ENCODE measurements at regions not wholly inside any gene's neighbourhood (a gene's known extent, or its start where the extent isn't known, plus 50 kb on each side); places are given as distances from the start of the nearest gene placed in this dataset.

DNA sequence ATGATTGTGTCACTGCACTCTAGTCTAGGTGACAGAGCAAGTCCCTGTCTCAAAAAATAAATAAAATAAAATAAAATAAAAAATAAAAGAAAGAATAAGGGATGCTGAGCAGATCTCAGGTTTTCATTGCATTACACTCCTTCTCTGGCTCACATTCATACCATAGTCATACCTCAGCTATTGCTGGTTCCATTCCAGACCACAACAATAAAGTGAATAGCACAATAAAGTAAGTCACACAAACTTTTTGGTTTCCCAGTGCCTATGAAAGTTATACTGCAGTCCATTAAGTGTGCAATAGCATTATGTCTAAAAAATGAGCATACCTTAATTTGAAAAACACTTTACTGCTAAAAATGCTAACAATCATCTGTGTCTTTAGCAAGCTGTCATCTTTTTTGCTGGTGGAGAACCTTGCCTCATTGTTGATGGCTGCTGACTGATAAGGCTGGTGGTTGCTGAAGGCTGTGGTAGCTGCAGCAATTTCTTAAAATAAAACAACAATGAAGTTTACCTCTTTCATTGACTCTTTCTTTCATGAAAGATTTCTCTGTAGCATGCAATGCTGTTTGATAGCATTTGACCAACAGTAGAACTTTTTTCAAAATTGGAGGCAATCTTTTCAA lies 415.7 kb downstream of the ZNF608 start:
- Histone ChIP-seq H3K27ac (ENCODE audit: low read depth in 2 of 2, low read length in 1 of 2) (no peak overlapping the region), H3K9me3 (ENCODE audit: control insufficient read depth in 2 of 2, insufficient read depth in 1 of 2, low read depth in 1 of 2, low read length in 1 of 2) (no peaks in the 10 kb centered on the region), H3K27me3 (ENCODE audit: control insufficient read depth in 1 of 2, insufficient read depth in 2 of 2, low read length in 2 of 2) (no peaks in the 10 kb centered on the region), H3K4me1 (ENCODE audit: control insufficient read depth in 2 of 2, insufficient read depth in 2 of 2, low read length in 1 of 2) (no peaks in the 10 kb centered on the region), H3K36me3 (ENCODE audit: control insufficient read depth in 2 of 2, insufficient read depth in 2 of 2, low read length in 1 of 2) (no peaks in the 10 kb centered on the region), H3K4me3 (ENCODE audit: low read depth in 1 of 2, low read length in 2 of 2) (no peak overlapping the region)

- Histone ChIP-seq H3K36me3 (ENCODE audit: control insufficient read depth in 2 of 2, insufficient read depth in 2 of 2, low read length in 1 of 2) (no peaks in the 10 kb centered on the region), H3K9me3 (ENCODE audit: control insufficient read depth in 2 of 2, insufficient read depth in 1 of 2, low read depth in 1 of 2, low read length in 1 of 2) (no peaks in the 10 kb centered on the region), H3K4me3 (ENCODE audit: low read depth in 1 of 2, low read length in 2 of 2) (no peak overlapping the region), H3K27me3 (ENCODE audit: control insufficient read depth in 1 of 2, insufficient read depth in 2 of 2, low read length in 2 of 2) (no peaks in the 10 kb centered on the region), H3K27ac (ENCODE audit: low read depth in 2 of 2, low read length in 1 of 2) (no peak overlapping the region), H3K4me1 (ENCODE audit: control insufficient read depth in 2 of 2, insufficient read depth in 2 of 2, low read length in 1 of 2) (no peaks in the 10 kb centered on the region)
Observed at GRCh38 chr5:124328201-124328600, 418.2 kb downstream of the ZNF608 start.

- 89 to 100% methylated on average over 1 of the region's 1 CpG for WGBS, 2 donors
- no peaks in the 10 kb centered on the region for H3K36me3 ChIP-seq (ENCODE audit: control insufficient read depth in 2 of 2, insufficient read depth in 2 of 2, low read length in 1 of 2)
- no peaks in the 10 kb centered on the region for H3K9me3 ChIP-seq (ENCODE audit: control insufficient read depth in 2 of 2, insufficient read depth in 1 of 2, low read depth in 1 of 2, low read length in 1 of 2)
- H3K27ac ChIP-seq (ENCODE audit: low read depth in 2 of 2, low read length in 1 of 2), result no peak overlapping the region
- H3K27me3 ChIP-seq (ENCODE audit: control insufficient read depth in 1 of 2, insufficient read depth in 2 of 2, low read length in 2 of 2), result no peaks in the 10 kb centered on the region
- no peak overlapping the region for H3K4me3 ChIP-seq (ENCODE audit: low read depth in 1 of 2, low read length in 2 of 2)
- no peaks in the 10 kb centered on the region for H3K4me1 ChIP-seq (ENCODE audit: control insufficient read depth in 2 of 2, insufficient read depth in 2 of 2, low read length in 1 of 2)
Observed at GRCh38 chr5:124318661-124319060, 427.8 kb downstream of the ZNF608 start.

DNA sequence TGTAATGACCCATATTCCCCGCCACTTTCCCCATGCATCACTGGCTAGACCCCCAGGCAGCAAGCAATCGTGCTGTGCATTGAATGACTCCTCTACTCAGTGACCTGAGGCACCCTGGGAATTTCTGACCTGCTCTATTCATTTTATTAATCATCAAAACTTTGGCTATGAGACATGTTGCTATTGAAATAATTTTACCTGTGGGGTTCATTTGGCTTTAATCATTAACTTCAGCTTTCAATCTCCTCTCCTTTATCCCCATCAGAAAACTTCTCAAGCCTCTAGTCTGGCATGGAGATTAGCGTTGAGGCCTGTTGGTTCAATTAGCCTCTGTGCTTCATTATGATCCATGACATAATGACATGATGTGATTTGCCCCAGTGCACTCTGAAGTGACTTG lies 429.0 kb downstream of the ZNF608 start:
- H3K36me3 ChIP-seq (ENCODE audit: control insufficient read depth in 2 of 2, insufficient read depth in 2 of 2, low read length in 1 of 2), result no peaks in the 10 kb centered on the region
- no peak overlapping the region for H3K27ac ChIP-seq (ENCODE audit: low read depth in 2 of 2, low read length in 1 of 2)
- no peaks in the 10 kb centered on the region for H3K9me3 ChIP-seq (ENCODE audit: control insufficient read depth in 2 of 2, insufficient read depth in 1 of 2, low read depth in 1 of 2, low read length in 1 of 2)
- no peak overlapping the region for H3K4me3 ChIP-seq (ENCODE audit: low read depth in 1 of 2, low read length in 2 of 2)
- H3K4me1 ChIP-seq (ENCODE audit: control insufficient read depth in 2 of 2, insufficient read depth in 2 of 2, low read length in 1 of 2), result no peaks in the 10 kb centered on the region
- 76 to 85% methylated on average over 3 of the region's 3 CpGs for WGBS, 2 donors
- no peaks in the 10 kb centered on the region for H3K27me3 ChIP-seq (ENCODE audit: control insufficient read depth in 1 of 2, insufficient read depth in 2 of 2, low read length in 2 of 2)

DNA sequence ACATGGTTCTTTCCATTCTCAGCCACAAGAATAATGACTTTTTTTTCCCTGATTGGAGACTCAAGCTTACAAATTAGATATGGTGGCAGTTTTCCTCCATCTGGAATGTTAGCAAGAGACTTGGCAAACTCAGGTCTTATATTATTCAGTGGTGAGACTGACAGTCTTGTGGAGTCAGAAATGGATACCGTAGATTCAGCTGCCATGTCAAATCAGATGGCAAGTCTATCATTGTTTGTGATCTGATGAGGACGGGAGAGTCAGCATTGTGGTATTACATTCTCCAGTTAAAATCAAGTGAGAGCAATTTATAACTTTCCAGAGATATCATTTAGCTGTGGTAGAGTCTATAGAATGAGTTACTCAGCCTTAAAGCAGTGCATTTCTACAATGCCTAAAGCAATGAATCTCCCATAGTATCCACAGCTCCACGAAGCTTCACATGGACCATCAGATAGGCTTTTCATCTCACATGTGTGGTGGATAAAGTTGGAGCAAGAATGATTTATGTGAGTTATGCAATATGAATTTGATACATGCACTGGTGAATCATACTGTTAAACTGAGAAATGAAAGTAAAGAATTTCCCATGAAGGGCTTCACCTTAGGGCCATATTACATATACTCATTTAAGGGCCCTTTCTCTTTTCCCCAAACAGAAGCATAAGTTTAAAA lies 430.6 kb downstream of the ZNF608 start:
- Histone ChIP-seq H3K9me3 (ENCODE audit: control insufficient read depth in 2 of 2, insufficient read depth in 1 of 2, low read depth in 1 of 2, low read length in 1 of 2) (no peaks in the 10 kb centered on the region), H3K27ac (ENCODE audit: low read depth in 2 of 2, low read length in 1 of 2) (no peak overlapping the region), H3K4me3 (ENCODE audit: low read depth in 1 of 2, low read length in 2 of 2) (no peak overlapping the region), H3K27me3 (ENCODE audit: control insufficient read depth in 1 of 2, insufficient read depth in 2 of 2, low read length in 2 of 2) (no peaks in the 10 kb centered on the region), H3K4me1 (ENCODE audit: control insufficient read depth in 2 of 2, insufficient read depth in 2 of 2, low read length in 1 of 2) (no peaks in the 10 kb centered on the region), H3K36me3 (ENCODE audit: control insufficient read depth in 2 of 2, insufficient read depth in 2 of 2, low read length in 1 of 2) (no peaks in the 10 kb centered on the region)
- WGBS, 2 donors, result 78 to 82% methylated on average over 3 of the region's 3 CpGs

DNA sequence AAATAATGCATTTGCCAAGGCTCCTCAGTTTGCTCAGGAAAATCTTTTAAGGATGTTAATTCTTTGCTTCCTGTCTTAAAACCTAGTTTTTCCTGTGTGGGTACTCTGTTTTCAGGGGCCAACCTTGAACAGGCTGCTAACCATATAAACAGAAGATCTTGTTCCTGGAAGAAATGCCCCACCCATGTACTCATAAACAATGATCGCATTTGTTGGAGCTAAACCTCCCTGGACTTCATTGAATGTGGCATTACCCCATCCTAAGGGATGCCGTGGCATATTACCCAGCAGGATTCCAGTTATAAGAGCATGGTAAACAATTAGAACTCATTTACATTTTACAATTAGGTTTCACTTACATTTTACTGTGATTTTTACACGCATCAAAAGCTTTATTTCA lies 436.0 kb downstream of the ZNF608 start:
- no peaks in the 10 kb centered on the region for H3K9me3 ChIP-seq (ENCODE audit: control insufficient read depth in 2 of 2, insufficient read depth in 1 of 2, low read depth in 1 of 2, low read length in 1 of 2)
- H3K4me3 ChIP-seq (ENCODE audit: low read depth in 1 of 2, low read length in 2 of 2), result no peak overlapping the region
- H3K27me3 ChIP-seq (ENCODE audit: control insufficient read depth in 1 of 2, insufficient read depth in 2 of 2, low read length in 2 of 2), result no peaks in the 10 kb centered on the region
- H3K36me3 ChIP-seq (ENCODE audit: control insufficient read depth in 2 of 2, insufficient read depth in 2 of 2, low read length in 1 of 2), result no peaks in the 10 kb centered on the region
- no peak overlapping the region for H3K27ac ChIP-seq (ENCODE audit: low read depth in 2 of 2, low read length in 1 of 2)
- no peaks in the 10 kb centered on the region for H3K4me1 ChIP-seq (ENCODE audit: control insufficient read depth in 2 of 2, insufficient read depth in 2 of 2, low read length in 1 of 2)
- 54 to 60% methylated on average over 3 of the region's 3 CpGs for WGBS, 2 donors

DNA sequence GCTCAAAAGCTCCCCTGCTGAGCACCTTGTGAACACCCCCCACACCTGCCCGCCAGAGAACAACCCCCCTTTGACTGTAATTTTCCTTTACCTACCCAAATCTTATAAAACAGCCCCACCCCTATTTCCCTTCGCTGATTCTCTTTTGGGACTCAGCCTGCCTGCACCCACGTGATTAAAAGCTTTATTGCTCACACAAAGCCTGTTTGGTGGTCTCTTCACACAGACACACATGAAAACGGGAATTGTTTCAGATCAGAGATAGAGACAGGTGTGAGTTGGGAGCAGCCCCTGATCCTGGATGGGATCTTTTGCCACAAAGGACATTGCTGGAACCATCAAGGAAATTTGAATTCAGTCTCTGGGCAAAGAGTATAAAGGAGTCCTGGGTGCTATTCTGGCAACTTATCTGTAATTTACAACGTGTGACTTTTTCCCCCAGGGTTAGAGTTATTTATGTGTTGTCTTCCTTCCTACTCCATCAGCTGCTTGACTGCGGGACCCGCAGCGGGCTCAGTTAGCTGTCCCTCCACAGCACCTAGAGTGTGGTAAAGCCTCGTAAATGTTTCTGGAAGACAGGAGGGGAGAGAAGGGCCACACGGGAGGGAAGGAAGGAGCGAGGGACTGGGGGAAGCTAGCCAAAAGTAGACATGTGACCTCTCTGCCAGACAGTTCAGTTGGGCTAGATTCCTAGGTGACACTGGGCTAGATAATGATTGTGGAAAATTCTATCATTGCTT lies 437.0 kb downstream of the ZNF608 start:
- H3K4me1 ChIP-seq (ENCODE audit: control insufficient read depth in 2 of 2, insufficient read depth in 2 of 2, low read length in 1 of 2), result no peaks in the 10 kb centered on the region
- H3K27me3 ChIP-seq (ENCODE audit: control insufficient read depth in 1 of 2, insufficient read depth in 2 of 2, low read length in 2 of 2), result no peaks in the 10 kb centered on the region
- no peaks in the 10 kb centered on the region for H3K9me3 ChIP-seq (ENCODE audit: control insufficient read depth in 2 of 2, insufficient read depth in 1 of 2, low read depth in 1 of 2, low read length in 1 of 2)
- no peak overlapping the region for H3K27ac ChIP-seq (ENCODE audit: low read depth in 2 of 2, low read length in 1 of 2)
- no peaks in the 10 kb centered on the region for H3K36me3 ChIP-seq (ENCODE audit: control insufficient read depth in 2 of 2, insufficient read depth in 2 of 2, low read length in 1 of 2)
- WGBS, 2 donors, result 66 to 69% methylated on average over 11 of the region's 11 CpGs
- no peak overlapping the region for H3K4me3 ChIP-seq (ENCODE audit: low read depth in 1 of 2, low read length in 2 of 2)

DNA sequence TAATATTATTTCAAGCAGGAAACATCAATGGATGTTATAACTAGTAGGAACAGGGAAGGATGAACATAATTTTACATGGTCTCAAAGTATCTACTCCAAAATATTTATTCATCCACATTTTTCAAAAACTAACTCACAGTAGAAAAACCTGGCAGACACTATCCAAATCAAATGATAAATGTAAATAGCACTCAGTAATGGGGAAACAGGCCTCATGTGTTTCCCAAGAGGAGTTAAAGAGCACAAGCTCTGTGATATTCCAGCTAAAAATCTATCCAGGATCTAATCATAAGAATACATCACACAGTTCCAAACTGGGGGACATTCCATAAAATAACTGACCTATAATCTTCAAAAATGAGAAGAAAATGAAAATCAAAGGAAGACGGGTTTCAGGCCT lies 443.1 kb downstream of the ZNF608 start:
- WGBS, 2 donors, result 92% methylated on average over 1 of the region's 1 CpG

GRCh38 chr5:124302533-124302932 lies 443.9 kb downstream of the ZNF608 start:
- Histone ChIP-seq H3K27ac (ENCODE audit: low read depth in 2 of 2, low read length in 1 of 2) (no peak overlapping the region), H3K9me3 (ENCODE audit: control insufficient read depth in 2 of 2, insufficient read depth in 1 of 2, low read depth in 1 of 2, low read length in 1 of 2) (no peaks in the 10 kb centered on the region), H3K4me3 (ENCODE audit: low read depth in 1 of 2, low read length in 2 of 2) (no peak overlapping the region), H3K27me3 (ENCODE audit: control insufficient read depth in 1 of 2, insufficient read depth in 2 of 2, low read length in 2 of 2) (no peaks in the 10 kb centered on the region), H3K4me1 (ENCODE audit: control insufficient read depth in 2 of 2, insufficient read depth in 2 of 2, low read length in 1 of 2) (peaks cover 0 to 2% of the 10 kb centered on the region in 2 donors), H3K36me3 (ENCODE audit: control insufficient read depth in 2 of 2, insufficient read depth in 2 of 2, low read length in 1 of 2) (no peaks in the 10 kb centered on the region)
- WGBS, 2 donors, result 58 to 71% methylated on average over 2 of the region's 2 CpGs

More for the DNA sequence above, 443.1 kb downstream of the ZNF608 start:
- Histone ChIP-seq H3K4me1 (ENCODE audit: control insufficient read depth in 2 of 2, insufficient read depth in 2 of 2, low read length in 1 of 2) (no peaks in the 10 kb centered on the region), H3K4me3 (ENCODE audit: low read depth in 1 of 2, low read length in 2 of 2) (no peak overlapping the region), H3K36me3 (ENCODE audit: control insufficient read depth in 2 of 2, insufficient read depth in 2 of 2, low read length in 1 of 2) (no peaks in the 10 kb centered on the region), H3K27me3 (ENCODE audit: control insufficient read depth in 1 of 2, insufficient read depth in 2 of 2, low read length in 2 of 2) (no peaks in the 10 kb centered on the region), H3K27ac (ENCODE audit: low read depth in 2 of 2, low read length in 1 of 2) (no peak overlapping the region), H3K9me3 (ENCODE audit: control insufficient read depth in 2 of 2, insufficient read depth in 1 of 2, low read depth in 1 of 2, low read length in 1 of 2) (no peaks in the 10 kb centered on the region)

Data from esophagus (tissue), 2 donors.